Stimulated activated CD4-positive, alpha-beta T cell treated with anti-CD3 and anti-CD28 coated beads, Interleukin-4, amount 100 ng/mL, for 48 hours (primary cell): ENCODE measurements at regions not wholly inside any gene's neighbourhood (a gene's known extent, or its start where the extent isn't known, plus 50 kb on each side); places are given as distances from the start of the nearest gene placed in this dataset.

Source experiments
- DNase-seq, 2 donors: peaks; one replicate each; pipeline ENCODE4 v3.0.0-alpha.2; 2020; ENCODE audit warnings: low read depth in 2 of 2

DNA sequence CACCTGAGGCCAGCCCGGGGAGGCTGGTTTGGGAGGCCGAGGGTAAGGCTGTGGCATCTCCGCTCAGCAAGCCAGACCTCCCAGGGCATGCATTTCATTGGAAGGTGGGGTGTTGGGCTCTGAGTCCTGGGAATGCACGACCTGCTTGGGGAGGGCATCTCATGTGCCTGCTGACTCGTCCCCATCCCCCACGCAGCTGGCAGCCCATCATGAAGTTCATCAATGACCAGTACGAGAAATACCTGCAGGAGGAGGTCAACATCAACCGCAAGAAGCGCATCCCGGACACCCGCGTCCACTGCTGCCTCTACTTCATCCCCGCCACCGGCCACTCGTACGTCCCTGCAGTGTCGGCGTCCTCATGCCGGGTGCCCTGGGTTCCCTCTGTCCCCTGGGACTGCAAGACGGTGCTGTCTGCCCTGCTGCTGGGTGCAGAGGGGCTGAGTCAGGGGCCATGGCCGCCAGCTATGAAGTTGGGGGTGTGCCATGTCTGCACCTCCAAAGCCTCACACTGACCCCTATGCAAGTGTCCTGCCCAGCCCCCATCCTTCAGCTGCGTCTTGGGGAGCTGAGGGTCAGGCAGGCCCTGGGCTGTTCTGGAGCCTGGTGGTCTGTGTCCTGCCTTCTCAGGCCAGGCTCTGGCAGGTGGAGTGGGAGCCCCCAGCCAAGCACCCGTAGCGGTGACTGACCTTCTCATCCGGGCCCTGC is 347.9 kb downstream of the SEC14L1 start:
- no peak for DNase-seq

DNA sequence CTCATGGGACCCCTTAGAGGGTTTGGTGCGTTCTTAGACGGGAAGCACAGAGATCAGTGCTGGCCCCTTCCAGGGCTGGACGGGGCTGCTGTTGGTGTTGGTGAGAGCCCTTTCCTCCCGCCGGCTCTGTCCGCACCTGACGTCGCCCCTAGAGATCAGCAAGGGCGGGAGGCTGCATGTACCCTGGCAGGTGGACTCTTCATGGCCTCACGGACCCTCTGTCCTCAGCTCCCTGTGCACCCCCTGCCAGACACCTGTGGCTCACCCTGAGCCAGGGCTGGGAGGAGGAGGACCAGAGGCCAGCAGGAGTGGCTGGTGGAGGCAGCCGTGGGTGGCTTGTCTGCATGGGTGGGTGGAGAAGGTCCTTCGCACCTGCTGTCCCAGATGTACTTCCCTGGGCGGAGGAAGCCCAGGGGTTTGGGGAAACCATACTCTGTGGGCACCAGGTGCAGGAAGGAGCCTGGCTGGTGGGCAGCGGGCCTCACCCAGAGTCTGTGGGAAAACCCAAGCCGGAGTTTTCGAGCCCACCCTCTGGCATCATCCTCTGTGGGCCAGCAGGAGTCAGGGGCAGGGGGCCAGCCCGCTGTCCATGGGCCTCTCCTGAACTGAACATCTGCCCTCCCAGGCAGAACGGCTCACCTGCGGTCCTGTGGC is 348.6 kb downstream of the SEC14L1 start:
- DNase-seq = no peak

DNA sequence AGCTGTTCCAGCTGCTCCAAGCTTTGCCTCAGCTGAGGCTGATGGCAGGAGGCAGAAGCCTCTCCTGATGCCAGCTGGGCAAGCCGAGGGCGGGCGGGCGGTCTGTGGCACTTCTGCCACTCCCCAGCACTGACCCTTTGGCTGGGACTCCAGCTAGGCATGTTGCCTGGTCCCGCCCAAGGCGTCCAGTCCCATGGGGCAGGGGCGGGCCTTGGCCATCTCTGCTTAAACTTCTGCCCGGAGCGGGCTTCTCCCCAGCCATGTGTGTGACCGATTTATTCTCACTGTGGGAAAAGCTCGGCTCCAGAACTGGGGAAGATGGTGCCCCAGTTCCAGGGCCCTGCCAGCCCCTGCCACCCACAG is 349.1 kb downstream of the SEC14L1 start:
- no peak for DNase-seq

DNA sequence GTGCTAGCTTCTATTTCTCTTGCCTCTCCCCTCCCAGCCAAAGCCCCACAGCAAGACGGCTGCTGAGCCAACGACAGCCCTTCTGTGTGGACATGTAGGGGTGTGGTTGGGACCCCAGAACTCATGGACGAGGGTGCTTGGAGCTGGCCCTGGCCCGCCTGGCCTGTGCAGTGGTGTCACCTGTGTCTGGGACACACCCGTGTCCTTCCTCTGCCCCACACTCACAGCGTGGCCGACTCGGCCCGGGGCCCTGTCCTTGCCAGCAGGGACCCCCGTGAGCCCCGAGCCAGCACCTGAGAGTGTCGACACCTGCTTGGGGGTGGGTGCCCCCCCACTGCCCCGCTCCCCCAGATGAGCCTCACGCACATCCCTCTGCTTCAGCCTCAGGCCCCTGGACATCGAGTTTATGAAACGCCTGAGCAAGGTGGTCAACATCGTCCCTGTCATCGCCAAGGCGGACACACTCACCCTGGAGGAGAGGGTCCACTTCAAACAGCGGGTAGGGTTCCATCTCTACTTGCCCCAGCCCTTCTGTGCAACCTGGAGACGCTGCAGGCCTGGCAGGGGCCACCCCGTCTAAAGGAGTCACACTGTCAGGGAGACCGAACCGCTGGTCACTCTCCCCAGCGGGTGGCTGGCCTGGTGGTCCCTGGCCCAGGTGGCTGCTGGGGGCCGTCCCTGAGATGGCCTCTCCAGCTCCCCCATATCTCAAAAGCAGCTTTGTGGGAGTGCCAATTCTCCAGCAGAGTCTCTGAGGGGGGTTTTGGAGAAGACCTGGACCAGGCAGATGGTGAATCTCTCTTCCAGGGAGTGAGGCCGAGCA is 349.8 kb downstream of the SEC14L1 start:
- DNase-seq = no peak

DNA sequence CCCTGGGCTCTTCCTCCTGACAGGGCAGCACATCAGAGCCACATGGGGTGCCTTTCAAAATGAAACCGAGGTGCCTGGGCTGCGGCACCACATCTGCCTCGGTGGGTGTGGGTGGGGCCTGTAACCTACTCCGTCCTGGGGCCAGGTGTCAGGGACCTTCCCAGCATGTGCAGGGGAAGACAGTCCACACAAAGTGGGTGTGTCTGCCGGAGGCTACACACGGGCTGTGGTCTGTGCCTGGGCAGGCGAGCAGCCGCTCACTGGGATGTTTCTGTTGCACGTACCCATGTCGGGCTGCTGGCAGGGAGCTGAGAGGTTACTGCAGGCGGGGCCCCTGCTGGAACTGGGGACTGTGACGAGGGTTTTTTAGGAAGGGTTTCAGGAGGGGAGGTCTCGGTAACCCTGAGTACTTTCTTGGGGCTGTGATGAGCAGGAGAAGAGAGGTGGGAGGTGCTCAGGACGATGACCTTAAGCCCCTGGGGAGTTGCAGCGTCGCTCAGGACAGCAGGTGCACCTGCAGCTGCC is 351.2 kb downstream of the SEC14L1 start:
- DNase-seq = no peak

- no peak for DNase-seq
Measured at GRCh38 chr17:77492446-77493237, 351.9 kb downstream of the SEC14L1 start.

- DNase-seq = no peak
Measured at GRCh38 chr17:77493238-77493820, 352.6 kb downstream of the SEC14L1 start.

DNA sequence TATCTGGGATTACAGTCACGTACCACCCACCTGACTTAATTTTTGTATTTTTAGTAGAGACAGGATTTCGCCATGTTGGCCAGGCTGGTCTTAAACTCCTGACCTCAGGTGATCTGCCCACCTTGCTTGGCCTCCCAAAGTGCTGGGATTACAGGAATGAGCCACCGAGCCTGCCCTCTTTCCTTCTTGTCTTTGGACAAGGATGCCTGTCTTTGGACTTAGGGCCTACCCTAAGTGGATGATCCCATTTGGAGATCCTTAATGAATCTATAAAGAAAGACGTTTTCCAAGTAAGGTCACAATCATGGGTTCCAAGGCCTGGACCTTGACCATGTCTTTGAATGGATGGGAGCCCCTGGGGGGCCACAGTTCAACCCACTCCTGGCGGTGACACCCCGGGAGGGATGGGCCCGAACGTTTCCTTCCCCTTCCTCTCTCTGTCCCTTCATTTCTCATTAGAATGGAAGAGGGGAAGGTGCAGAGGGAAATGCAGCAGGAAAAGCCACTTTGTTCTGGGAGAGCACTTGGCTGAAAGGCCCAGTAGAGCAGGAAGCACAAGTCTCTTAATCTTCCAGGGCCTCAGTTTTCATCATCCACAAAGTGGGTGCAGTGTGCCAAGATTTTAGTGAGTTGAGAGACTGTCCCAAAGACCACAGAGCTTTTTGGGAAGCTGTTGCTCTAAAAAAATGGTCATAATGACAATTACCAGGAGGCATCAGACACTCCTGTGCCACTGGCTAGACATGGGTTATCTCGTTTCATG is 353.3 kb downstream of the SEC14L1 start:
- no peak for DNase-seq

DNA sequence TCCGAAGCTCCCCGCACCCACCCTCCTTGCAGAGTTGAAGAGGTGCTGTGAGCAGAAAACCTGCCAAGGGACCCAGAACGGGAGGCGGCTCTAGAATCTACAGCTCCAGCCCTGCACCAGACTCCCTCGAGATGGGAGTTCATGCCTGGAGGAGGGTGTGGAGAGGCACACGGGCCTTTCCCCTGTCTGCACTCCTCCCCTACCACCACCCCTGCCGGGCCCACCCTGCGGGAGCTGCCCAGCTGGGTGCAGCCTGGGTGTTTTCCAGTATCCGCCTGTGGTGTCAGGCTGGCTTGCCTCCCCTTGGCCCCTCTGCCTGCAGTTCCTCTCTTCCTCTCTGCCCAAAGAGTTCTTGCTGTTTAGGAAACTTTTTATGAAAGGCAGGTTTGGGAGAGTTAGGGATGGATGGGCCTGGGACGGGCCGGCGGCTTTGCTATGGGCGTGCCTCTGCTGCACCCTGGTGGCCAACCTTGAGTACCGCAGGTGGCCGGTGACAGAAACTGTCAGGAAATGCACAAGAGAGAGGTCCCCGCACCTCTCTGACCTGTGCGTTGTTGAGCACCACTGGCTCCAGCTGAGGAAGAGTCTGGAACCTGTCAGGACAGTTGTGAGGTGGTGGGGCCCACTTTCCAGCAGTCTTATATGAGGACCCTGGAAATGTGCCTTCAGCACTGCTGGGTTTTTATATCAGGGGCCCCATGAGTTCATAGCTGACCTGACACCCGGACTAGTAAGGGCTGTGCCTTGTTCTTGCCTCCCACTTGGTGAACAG is 354.1 kb downstream of the SEC14L1 start:
- DNase-seq = peak; percentile 62 to 73

DNA sequence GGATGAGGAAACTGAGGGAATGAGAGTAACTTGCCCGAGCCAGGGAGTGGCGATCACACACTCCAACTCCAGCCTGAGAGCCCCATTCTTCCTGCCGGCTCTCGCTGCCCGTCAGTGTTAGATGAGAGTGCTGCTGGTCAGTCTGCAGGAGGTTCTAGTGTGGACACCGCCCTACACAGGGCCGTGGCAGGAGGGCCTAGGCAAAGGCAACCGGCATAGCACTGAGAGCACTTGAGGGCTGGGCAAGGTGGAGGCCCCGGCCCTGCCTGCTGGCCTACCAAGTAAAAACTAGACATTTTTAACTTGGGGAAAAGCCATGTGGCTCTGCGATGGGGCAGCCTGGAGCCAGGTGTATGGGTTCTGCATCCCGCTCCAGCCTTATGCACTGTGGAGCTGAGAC is 354.8 kb downstream of the SEC14L1 start:
- no peak for DNase-seq

DNA sequence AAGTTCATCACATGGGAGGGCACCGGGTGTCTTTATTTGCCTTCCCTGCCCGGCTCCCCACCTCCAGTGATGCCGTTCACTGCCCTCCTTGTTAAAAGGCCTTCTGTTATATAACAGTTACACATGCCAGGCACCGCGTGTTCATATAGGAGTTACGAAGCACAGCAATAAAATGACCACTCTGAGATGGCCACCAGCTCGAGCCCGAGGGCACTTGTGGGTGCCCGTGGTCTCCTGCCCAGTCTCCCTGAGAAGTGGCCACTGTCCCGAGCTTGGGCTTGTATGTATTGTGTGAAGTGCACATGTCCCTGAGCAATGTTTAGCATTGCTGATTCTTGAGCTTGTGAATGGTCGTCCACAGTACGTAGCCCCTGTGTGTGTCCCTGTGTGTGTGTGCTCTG is 355.6 kb downstream of the SEC14L1 start:
- no peak for DNase-seq

GRCh38 chr17:77496831-77497577 is 356.2 kb downstream of the SEC14L1 start:
- no peak for DNase-seq

DNA sequence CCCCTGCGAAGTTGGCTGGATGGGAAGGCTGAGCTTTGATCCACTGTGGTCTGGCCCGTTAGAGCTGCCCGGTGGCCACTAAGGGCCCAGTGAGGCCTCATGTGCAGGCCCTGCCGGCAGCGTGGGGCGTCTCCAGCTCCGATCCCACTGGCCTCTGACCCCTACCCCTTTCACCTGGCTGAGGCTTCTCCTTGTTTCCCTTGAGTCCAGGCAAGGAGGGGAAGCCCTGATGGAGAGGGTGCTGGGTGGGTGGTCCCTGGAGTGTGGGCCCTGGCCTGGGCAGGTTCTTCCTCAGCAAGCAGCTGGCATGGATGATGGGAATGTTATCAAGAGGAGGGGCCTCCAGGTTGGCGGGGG is 356.8 kb downstream of the SEC14L1 start:
- no peak for DNase-seq

DNA sequence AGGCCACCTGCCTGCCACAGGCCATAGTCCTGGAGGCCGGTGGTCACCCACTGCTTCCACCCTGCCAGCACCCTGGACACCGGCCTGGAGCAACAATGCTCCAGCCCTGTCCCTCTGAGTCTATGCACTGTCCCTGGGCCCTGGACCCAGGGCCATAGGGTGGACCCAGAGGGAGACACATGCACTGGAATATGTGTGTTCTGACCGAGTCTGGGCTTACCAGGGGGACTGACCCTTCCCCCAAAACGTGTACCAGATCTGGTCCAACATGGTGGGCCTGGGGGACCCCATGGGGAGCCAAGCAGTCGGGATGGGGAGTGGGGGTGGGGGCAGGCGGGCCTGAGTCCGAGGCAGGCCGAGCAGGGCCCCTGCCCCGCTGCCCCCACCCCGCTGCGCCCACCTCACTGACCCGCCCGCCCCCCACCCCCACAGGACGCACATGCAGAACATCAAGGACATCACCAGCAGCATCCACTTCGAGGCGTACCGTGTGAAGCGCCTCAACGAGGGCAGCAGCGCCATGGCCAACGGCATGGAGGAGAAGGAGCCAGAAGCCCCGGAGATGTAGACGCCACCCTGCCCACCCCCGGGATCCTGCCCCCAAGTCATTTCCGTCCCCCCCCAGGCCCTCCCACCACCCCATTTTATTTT is 357.4 kb downstream of the SEC14L1 start:
- no peak for DNase-seq

DNA sequence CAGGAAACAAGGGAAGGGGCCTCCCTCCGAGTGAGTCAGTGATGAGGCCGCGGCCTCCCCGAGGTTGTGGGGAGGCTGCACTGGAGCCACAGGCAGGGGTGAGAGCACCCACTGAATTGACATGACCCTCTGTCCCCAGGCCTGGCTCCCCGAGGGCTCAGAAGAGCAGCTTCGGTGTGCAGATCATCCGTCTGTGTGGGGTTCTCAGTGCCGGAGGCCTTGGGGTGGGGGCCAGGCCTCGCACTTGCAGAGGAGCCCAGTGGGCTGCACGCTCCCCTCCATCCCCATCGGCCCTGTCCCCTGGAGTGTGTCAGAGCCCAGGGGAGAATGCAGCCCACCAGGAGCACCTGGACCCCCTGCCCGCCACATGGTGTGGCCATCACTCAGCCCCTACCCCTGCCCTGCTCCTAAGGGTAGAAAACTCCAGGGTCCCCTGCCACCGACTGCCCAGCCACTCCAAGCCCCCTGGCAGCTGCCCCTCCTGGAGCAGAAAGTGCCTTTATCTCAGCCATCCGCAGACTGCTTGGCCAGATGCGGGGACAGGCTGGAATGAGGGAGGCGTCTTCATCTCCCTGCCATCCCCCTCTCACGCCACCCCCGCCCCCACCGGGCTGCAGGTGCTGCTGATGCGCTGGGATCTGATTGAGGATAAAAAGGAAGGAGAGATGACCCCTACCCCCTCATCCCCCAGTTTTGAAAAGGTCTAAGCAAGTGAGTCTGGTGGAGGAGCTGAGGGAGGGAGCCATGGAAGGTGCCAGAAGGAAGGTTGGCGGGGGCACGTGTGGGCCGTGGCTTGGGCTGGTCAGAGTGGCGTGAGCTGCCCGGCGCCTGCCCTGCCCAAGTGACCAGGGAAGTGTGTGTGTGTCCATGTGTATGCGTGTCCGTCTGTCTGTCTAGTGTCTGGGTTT is 358.3 kb downstream of the SEC14L1 start:
- no peak for DNase-seq

- DNase-seq = no peak
Measured at GRCh38 chr17:77499699-77500435, 359.1 kb downstream of the SEC14L1 start.

DNA sequence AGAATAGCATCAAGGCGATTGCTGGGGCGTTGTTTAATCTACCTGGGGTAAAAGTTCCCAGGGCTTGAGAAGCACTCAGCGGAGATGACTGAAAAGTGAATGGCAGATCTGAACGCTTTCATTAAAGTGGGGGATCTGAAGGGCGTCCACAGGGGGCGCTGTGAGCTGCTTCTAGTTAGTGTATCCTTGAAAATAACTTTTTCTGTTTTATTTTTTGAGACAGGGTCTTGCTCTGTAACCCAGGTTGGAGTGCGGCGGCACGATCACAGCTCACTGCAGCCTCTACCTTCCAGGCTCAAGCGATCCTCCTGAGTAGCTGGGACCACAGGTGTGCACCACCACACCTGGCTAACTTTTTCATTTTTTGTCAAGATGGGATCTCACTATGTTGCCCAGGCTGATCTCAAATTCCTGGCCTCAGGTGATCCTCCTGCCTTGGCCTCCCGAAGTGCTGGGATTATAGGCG is 360.4 kb downstream of the SEC14L1 start:
- peak in 1 of 2 donors; percentile 54 for DNase-seq
